ENCODE measurements at regions not wholly inside any gene's neighbourhood (a gene's known extent, or its start where the extent isn't known, plus 50 kb on each side); places are given as distances from the start of the nearest gene placed in this dataset.

GRCh38 chr6:11961923-11962322, 50.2 kb upstream of the HIVEP1 start:
- Histone ChIP-seq H3K27me3 (no peaks in the 10 kb centered on the region), H3K4me3 (no peak overlapping the region), H3K4me1 (no peaks in the 10 kb centered on the region), H3K9me3 (no peaks in the 10 kb centered on the region), H3K36me3 (no peaks in the 10 kb centered on the region), H3K27ac (no peak overlapping the region)
- no peak for DNase-seq
- intact Hi-C loops (cut with DNase I; ENCODE audit: low total_unique reads) = no loop called here
- TF ChIP-seq POLR2A (IDR thresholded peaks at IDR 0.05) (no peak), CTCF (IDR thresholded peaks at IDR 0.05) (no peak)

- Histone ChIP-seq H3K4me3 (no peak overlapping the region), H3K27ac (no peak overlapping the region), H3K27me3 (no peaks in the 10 kb centered on the region), H3K9me3 (no peaks in the 10 kb centered on the region), H3K4me1 (no peaks in the 10 kb centered on the region), H3K36me3 (no peaks in the 10 kb centered on the region)
- DNase-seq = no peak
- TF ChIP-seq POLR2A (IDR thresholded peaks at IDR 0.05) (no peak), CTCF (IDR thresholded peaks at IDR 0.05) (no peak)
- intact Hi-C loops (cut with DNase I; ENCODE audit: low total_unique reads) = no loop called here
Observed at GRCh38 chr6:11960909-11961779, 51.0 kb upstream of the HIVEP1 start.

- H3K27ac ChIP-seq = no peak overlapping the region
- no peak overlapping the region for H3K4me3 ChIP-seq
- H3K27me3 ChIP-seq = no peaks in the 10 kb centered on the region
- TF ChIP-seq CTCF (IDR thresholded peaks at IDR 0.05) (no peak), POLR2A (IDR thresholded peaks at IDR 0.05) (no peak)
- H3K9me3 ChIP-seq = no peaks in the 10 kb centered on the region
- H3K36me3 ChIP-seq = no peaks in the 10 kb centered on the region
- no peaks in the 10 kb centered on the region for H3K4me1 ChIP-seq
- intact Hi-C loops (cut with DNase I; ENCODE audit: low total_unique reads) = no loop called here
- no peak for DNase-seq
Observed at GRCh38 chr6:11956781-11957180, 55.3 kb upstream of the HIVEP1 start.

GRCh38 chr6:11953641-11954040, 58.5 kb upstream of the HIVEP1 start:
- intact Hi-C loops (cut with DNase I; ENCODE audit: low total_unique reads) = no loop called here
- DNase-seq = no peak
- TF ChIP-seq POLR2A (IDR thresholded peaks at IDR 0.05) = no peak
- Histone ChIP-seq H3K36me3 (no peaks in the 10 kb centered on the region), H3K27me3 (no peaks in the 10 kb centered on the region), H3K9me3 (no peaks in the 10 kb centered on the region), H3K27ac (no peak overlapping the region), H3K4me1 (no peaks in the 10 kb centered on the region), H3K4me3 (no peak overlapping the region)

- intact Hi-C loops (cut with DNase I; ENCODE audit: low total_unique reads) = no loop called here
- TF ChIP-seq POLR2A (IDR thresholded peaks at IDR 0.05) (no peak), CTCF (IDR thresholded peaks at IDR 0.05) (no peak)
- no peaks in the 10 kb centered on the region for H3K9me3 ChIP-seq
Observed at GRCh38 chr6:11952316-11952715, 59.8 kb upstream of the HIVEP1 start.

More at GRCh38 chr6:11952316-11952715, 59.8 kb upstream of the HIVEP1 start:
- no peaks in the 10 kb centered on the region for H3K36me3 ChIP-seq
- DNase-seq = no peak
- H3K4me3 ChIP-seq = no peak overlapping the region
- no peaks in the 10 kb centered on the region for H3K4me1 ChIP-seq
- no peak overlapping the region for H3K27ac ChIP-seq
- no peaks in the 10 kb centered on the region for H3K27me3 ChIP-seq
